ENCODE measurements at regions not wholly inside any gene's neighbourhood (a gene's known extent, or its start where the extent isn't known, plus 50 kb on each side); places are given as distances from the start of the nearest gene placed in this dataset.

GRCh38 chr5:51618234-51618633, 235.0 kb downstream of the ISL1 start:
- no peak for DNase-seq
- in situ Hi-C loops (cut with MboI; ENCODE audit: low pct_ligation_motif_present in 1 of 4, low pct_unique_long_range_greater_than_20kb in 1 of 4, low sequenced_read_pairs in 3 of 4) = no loop called here
- H3K4me1 ChIP-seq = no peaks in the 10 kb centered on the region

GRCh38 chr5:51621156-51621555, 237.9 kb downstream of the ISL1 start:
- Histone ChIP-seq H3K4me1 (no peaks in the 10 kb centered on the region), H3K36me3 (no peaks in the 10 kb centered on the region), H3K4me3 (no peak overlapping the region), H3K27me3 (no peaks in the 10 kb centered on the region), H3K9me3 (no peaks in the 10 kb centered on the region), H3K27ac (no peak overlapping the region)
- WGBS, 2 donors (ENCODE audit: low coverage in 1 of 2) = 33 to 45% methylated on average over 1 of the region's 1 CpG
- in situ Hi-C loops (cut with MboI; ENCODE audit: low pct_ligation_motif_present in 1 of 4, low pct_unique_long_range_greater_than_20kb in 1 of 4, low sequenced_read_pairs in 3 of 4) (no loop called here), intact Hi-C loops (cut with DNase I; ENCODE audit: low total_unique reads) (no loop called here)
- no peak for DNase-seq
- TF ChIP-seq CTCF (IDR thresholded peaks at IDR 0.05) (no peak), POLR2AphosphoS5 (IDR thresholded peaks at IDR 0.05) (no peak), EP300 (IDR thresholded peaks at IDR 0.05; ENCODE audit: low read depth) (no peak), POLR2A (IDR thresholded peaks at IDR 0.05) (no peak)

More at GRCh38 chr5:51618234-51618633, 235.0 kb downstream of the ISL1 start:
- no peak overlapping the region for H3K27ac ChIP-seq
- 84 to 90% methylated on average over 2 of the region's 2 CpGs for WGBS, 2 donors (ENCODE audit: low coverage in 1 of 2)
- no peak overlapping the region for H3K4me3 ChIP-seq
- intact Hi-C loops (cut with DNase I; ENCODE audit: low total_unique reads) = no loop called here
- no peak for TF ChIP-seq POLR2AphosphoS5 (IDR thresholded peaks at IDR 0.05)
- TF ChIP-seq CTCF (IDR thresholded peaks at IDR 0.05) = no peak
- no peak for TF ChIP-seq EP300 (IDR thresholded peaks at IDR 0.05; ENCODE audit: low read depth)
- no peak for TF ChIP-seq POLR2A (IDR thresholded peaks at IDR 0.05)
- no peaks in the 10 kb centered on the region for H3K9me3 ChIP-seq
- H3K36me3 ChIP-seq = no peaks in the 10 kb centered on the region
- H3K27me3 ChIP-seq = no peaks in the 10 kb centered on the region

DNA sequence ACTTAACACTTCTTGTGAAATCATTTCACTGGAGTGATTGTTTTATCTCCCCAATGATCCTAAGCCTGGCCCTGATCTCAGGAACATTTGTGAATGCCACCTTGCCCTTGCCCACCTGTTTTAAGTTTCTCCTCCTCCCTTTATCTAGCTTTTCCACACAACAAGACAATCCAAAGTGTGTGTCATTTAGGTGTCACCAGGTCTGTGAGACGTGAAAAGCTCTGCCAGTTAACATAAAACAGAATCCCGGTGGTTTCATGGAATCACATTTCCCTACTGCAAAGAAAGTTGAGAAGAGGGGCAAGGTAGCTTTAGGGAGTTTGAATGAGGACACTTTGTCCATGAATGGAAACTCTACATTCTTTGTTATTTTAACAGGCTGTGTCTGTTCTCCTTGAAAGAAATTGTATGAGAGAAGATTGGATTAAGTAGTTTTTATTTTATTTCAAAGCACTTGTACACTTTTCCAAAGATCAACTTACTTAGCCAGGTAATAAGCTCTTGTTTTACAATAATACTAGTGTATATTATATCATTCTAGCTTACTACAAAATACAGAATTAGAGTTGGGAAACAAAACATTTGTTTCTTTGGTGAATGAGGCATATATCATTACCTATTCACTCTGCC, 239.0 kb downstream of the ISL1 start:
- WGBS, 2 donors (ENCODE audit: low coverage in 1 of 2) = 27 to 48% methylated on average over 2 of the region's 2 CpGs
- no peak for DNase-seq
- H3K27ac ChIP-seq = no peak overlapping the region
- no peaks in the 10 kb centered on the region for H3K36me3 ChIP-seq
- H3K27me3 ChIP-seq = no peaks in the 10 kb centered on the region
- in situ Hi-C loops (cut with MboI; ENCODE audit: low pct_ligation_motif_present in 1 of 4, low pct_unique_long_range_greater_than_20kb in 1 of 4, low sequenced_read_pairs in 3 of 4) (no loop called here), intact Hi-C loops (cut with DNase I; ENCODE audit: low total_unique reads) (no loop called here)
- TF ChIP-seq POLR2A (IDR thresholded peaks at IDR 0.05) (no peak), POLR2AphosphoS5 (IDR thresholded peaks at IDR 0.05) (no peak), CTCF (IDR thresholded peaks at IDR 0.05) (no peak), EP300 (IDR thresholded peaks at IDR 0.05; ENCODE audit: low read depth) (no peak)
- no peaks in the 10 kb centered on the region for H3K4me1 ChIP-seq
- no peak overlapping the region for H3K4me3 ChIP-seq
- no peaks in the 10 kb centered on the region for H3K9me3 ChIP-seq

DNA sequence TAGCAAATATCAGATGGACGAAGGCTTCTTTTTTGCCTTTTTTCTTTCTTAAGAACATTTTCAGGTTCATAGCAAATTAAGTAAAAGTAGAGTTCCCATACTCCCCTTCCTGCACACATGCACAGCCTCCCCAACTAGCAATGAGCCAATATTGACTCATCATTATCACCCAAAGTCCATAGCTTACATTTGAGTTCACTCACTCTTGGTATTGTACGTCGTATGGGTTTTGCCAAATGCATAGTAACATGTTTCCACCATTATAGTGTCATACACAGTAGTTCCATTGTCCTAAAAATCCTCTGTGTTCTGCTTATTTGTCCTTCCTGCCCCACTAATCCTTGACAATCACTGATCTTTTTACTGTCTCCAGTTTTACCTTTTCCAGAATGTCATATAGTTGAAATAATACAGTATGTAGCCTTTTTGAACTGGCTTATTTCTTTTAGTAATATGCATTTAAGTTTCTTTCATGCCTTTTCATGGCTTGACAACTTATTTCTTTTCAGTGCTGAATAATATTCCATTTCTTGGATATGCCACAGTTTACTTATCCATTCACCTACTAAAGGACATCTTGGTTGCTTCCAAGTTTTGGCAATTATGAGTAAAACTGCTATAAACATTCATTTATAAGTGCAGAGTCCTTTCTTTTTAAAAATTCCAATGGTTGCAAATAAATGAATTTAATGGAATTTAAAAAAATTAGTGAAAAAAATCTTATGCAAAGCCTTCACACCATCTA, 242.1 kb downstream of the ISL1 start:
- H3K9me3 ChIP-seq = no peaks in the 10 kb centered on the region
- H3K27me3 ChIP-seq = no peaks in the 10 kb centered on the region
- H3K4me3 ChIP-seq = no peak overlapping the region
- no peak for TF ChIP-seq POLR2AphosphoS5 (IDR thresholded peaks at IDR 0.05)
- no peak for TF ChIP-seq POLR2A (IDR thresholded peaks at IDR 0.05)
- TF ChIP-seq EP300 (IDR thresholded peaks at IDR 0.05; ENCODE audit: low read depth) = no peak
- TF ChIP-seq CTCF (IDR thresholded peaks at IDR 0.05) = no peak
- DNase-seq = no peak
- H3K36me3 ChIP-seq = no peaks in the 10 kb centered on the region
- intact Hi-C loops (cut with DNase I; ENCODE audit: low total_unique reads) = no loop called here
- in situ Hi-C loops (cut with MboI; ENCODE audit: low pct_ligation_motif_present in 1 of 4, low pct_unique_long_range_greater_than_20kb in 1 of 4, low sequenced_read_pairs in 3 of 4) = no loop called here
- H3K27ac ChIP-seq = no peak overlapping the region
- no peaks in the 10 kb centered on the region for H3K4me1 ChIP-seq
- WGBS, 2 donors (ENCODE audit: low coverage in 1 of 2) = 84 to 87% methylated on average over 3 of the region's 3 CpGs
